Activated CD4-positive, alpha-beta memory T cell treated with anti-CD3 and anti-CD28 coated beads for 36 hours (primary cell): ENCODE measurements at regions not wholly inside any gene's neighbourhood (a gene's known extent, or its start where the extent isn't known, plus 50 kb on each side); places are given as distances from the start of the nearest gene placed in this dataset.

Experiments used
- CTCF ChIA-PET: fragments of 350-600 bp; sonication (Branson Sonifier 250); formaldehyde crosslinking; loops from one replicate; lab custom pipeline; 2021; ENCODE audit warnings: antibody characterized with exemption, inconsistent platforms; lab: Charles Lee
- POLR2A ChIA-PET: fragments of 350-600 bp; sonication (Branson Sonifier 250); formaldehyde crosslinking; loops from one replicate; lab custom pipeline; 2021; ENCODE audit warnings: antibody characterized with exemption; lab: Charles Lee
- DNase-seq: peaks from one replicate; pipeline ENCODE4 v3.0.0-alpha.2; 2020
- H3K27ac Mint-ChIP-seq: one replicate; pipeline ENCODE4 v1.8.0; 2021; ENCODE audit warnings: mixed read lengths
- H3K27me3 Mint-ChIP-seq: one replicate; pipeline ENCODE4 v1.8.0; 2021; ENCODE audit warnings: mixed read lengths
- H3K36me3 Mint-ChIP-seq: one replicate; pipeline ENCODE4 v1.8.0; 2021; ENCODE audit warnings: mixed read lengths
- H3K4me1 Mint-ChIP-seq: one replicate; pipeline ENCODE4 v1.8.0; 2021; ENCODE audit warnings: low read depth, mixed read lengths
- H3K4me3 Mint-ChIP-seq: one replicate; pipeline ENCODE4 v1.8.0; 2021; ENCODE audit warnings: mild to moderate bottlenecking, mixed read lengths
- H3K9me3 Mint-ChIP-seq: one replicate; pipeline ENCODE4 v1.8.0; 2021; ENCODE audit warnings: mixed read lengths
- intact Hi-C: fragments of 100-400 bp; cut with micrococcal nuclease; formaldehyde crosslinking; loops from one replicate; pipeline ENCODE4 v1.15.1; 2023

DNA sequence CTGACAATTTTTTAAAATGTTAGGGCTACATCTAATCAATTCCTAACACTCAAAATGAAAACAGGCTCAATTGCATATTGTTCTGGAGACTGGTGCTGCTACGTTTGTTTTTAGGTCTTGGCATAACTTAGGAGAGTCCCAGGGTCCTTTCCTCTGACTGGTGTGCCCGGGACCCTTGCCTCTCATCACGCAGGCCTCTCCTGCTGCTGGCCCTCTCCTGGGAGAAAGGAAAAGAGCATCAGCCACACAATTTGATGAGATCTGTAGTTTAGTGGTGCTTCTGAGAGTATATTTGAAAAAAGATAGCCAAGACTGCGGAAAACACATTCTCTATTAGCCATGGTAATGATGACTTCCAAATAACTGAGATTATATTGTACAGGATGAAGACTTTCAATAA, 380.0 kb downstream of the KLF12 start:
- H3K4me1 Mint-ChIP-seq: peaks cover 26% of the 10 kb centered on the region
- H3K9me3 Mint-ChIP-seq: no peaks in the 10 kb centered on the region
- CTCF ChIA-PET: interaction anchor here (1.0 to 2.5 kb wide), 2 partner anchors 8 to 533 kb away, joined by 3 to 19 read pairs; no protein-coding TSS in a partner anchor
- POLR2A ChIA-PET: interaction anchor here (0.7 kb wide), 1 partner anchor 27 kb away, joined by 7 read pairs; no protein-coding TSS in a partner anchor
- peaks cover 15% of the 10 kb centered on the region for H3K36me3 Mint-ChIP-seq
- no peak for DNase-seq
- no peak overlapping the region for H3K4me3 Mint-ChIP-seq
- intact Hi-C loops: loop anchor here (1.0 to 10.0 kb wide), 2 partner anchors 533 to 1461 kb away; no protein-coding TSS in a partner anchor
- H3K27ac Mint-ChIP-seq: no peak overlapping the region
- H3K27me3 Mint-ChIP-seq: no peaks in the 10 kb centered on the region

DNA sequence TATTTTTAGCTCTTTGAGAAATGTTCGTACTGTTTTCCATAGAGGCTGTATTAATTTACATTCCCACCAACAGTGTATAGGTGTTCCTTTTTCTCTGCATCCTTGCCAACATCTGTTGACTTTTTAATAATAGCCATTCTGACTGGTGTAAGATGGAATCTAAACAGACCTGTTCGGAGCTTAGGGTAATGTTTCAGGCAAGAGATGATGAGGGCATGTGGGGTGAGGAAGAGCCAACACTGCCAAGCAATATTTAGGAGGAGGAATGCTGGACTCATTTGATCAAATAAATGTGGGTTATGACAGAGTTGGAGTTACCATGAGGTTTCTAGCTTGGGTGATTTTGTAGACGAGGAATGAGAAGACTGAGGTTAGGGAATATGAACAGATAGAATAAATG, 382.9 kb downstream of the KLF12 start:
- H3K4me1 Mint-ChIP-seq: peaks cover 10% of the 10 kb centered on the region
- no peak for DNase-seq
- POLR2A ChIA-PET: no interaction called here
- no peaks in the 10 kb centered on the region for H3K9me3 Mint-ChIP-seq
- H3K27ac Mint-ChIP-seq: no peak overlapping the region
- CTCF ChIA-PET: interaction anchor here (1.0 kb wide), 1 partner anchor 1468 kb away, joined by 4 read pairs; no protein-coding TSS in a partner anchor
- H3K27me3 Mint-ChIP-seq: no peaks in the 10 kb centered on the region
- peaks cover 25% of the 10 kb centered on the region for H3K36me3 Mint-ChIP-seq
- intact Hi-C loops: loop anchor here (10.0 kb wide), 1 partner anchor 1464 kb away; no protein-coding TSS in a partner anchor
- no peak overlapping the region for H3K4me3 Mint-ChIP-seq

DNA sequence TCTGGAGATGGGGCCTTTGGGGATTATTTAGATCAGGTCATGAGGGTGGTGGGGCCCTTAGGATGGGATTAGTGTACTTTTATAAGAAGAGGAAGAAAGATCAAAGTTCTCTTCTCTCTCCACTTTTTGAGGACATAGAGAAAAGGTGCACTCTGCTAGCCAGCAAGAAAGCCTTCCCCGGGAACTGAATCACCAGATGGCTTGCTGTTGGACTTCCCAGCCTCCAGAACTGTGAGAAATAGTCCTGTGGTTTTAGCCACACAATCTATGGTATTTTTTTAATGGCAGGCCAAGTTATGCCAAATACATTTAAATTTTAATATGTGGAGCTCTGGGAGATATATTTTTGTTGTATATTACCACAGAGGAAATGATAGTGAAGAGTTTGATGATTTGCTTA, 385.8 kb downstream of the KLF12 start:
- no peak for DNase-seq
- Mint-ChIP-seq H3K4me1 (peaks cover 22% of the 10 kb centered on the region), H3K4me3 (no peak overlapping the region), H3K36me3 (peaks cover 25% of the 10 kb centered on the region), H3K27ac (no peak overlapping the region), H3K9me3 (no peaks in the 10 kb centered on the region), H3K27me3 (no peaks in the 10 kb centered on the region)
- ChIA-PET CTCF (interaction anchor here (1.4 kb wide), 1 partner anchor 9 kb away, joined by 3 read pairs; no protein-coding TSS in a partner anchor), POLR2A (no interaction called here)
- intact Hi-C loops: no loop called here

DNA sequence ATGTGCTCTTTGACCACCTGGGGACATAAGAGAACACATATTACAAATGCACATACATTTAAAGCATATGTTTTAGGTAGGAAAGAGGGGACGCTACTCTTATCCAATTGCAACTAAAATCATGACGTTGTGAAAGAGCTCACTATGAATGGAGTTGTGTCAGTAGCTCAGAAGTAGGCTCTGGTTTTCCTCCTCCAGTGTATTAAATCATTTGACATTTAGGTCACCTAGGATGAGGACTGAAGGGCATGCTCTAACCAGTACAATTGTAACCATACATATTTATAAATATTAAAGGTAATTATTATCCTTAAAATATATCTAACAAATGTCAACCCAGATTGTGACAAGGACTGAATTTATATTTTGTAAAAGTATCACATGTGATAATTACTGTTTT, 389.0 kb downstream of the KLF12 start:
- H3K4me3 Mint-ChIP-seq: no peak overlapping the region
- no peak overlapping the region for H3K27ac Mint-ChIP-seq
- POLR2A ChIA-PET: no interaction called here
- peaks cover 43% of the 10 kb centered on the region for H3K4me1 Mint-ChIP-seq
- no peaks in the 10 kb centered on the region for H3K9me3 Mint-ChIP-seq
- intact Hi-C loops: no loop called here
- no peak for DNase-seq
- peaks cover 17% of the 10 kb centered on the region for H3K36me3 Mint-ChIP-seq
- H3K27me3 Mint-ChIP-seq: no peaks in the 10 kb centered on the region
- CTCF ChIA-PET: no interaction called here

DNA sequence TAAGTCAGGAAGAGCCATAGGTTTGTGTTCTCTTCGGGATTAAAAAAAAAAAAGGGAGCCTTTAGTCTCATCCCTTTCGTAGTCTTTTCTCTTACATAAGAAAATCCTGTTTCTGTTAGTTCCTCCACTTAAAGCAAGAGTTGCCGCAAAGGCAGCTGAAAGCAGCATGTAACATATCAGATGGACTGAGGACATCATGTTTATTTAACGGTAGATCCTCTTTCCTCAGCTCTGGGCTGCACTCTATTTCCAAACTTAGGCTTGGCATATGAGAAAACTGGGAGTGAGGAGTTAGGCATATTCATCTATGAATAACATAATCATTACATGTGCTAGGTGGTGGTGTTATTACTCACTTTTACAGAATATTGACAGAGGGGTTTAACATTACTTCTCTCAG, 391.2 kb downstream of the KLF12 start:
- ChIA-PET POLR2A (no interaction called here), CTCF (no interaction called here)
- Mint-ChIP-seq H3K27ac (no peak overlapping the region), H3K27me3 (no peaks in the 10 kb centered on the region), H3K4me1 (peaks cover 43% of the 10 kb centered on the region), H3K4me3 (no peak overlapping the region), H3K9me3 (no peaks in the 10 kb centered on the region), H3K36me3 (no peaks in the 10 kb centered on the region)
- intact Hi-C loops: no loop called here
- DNase-seq: no peak

DNA sequence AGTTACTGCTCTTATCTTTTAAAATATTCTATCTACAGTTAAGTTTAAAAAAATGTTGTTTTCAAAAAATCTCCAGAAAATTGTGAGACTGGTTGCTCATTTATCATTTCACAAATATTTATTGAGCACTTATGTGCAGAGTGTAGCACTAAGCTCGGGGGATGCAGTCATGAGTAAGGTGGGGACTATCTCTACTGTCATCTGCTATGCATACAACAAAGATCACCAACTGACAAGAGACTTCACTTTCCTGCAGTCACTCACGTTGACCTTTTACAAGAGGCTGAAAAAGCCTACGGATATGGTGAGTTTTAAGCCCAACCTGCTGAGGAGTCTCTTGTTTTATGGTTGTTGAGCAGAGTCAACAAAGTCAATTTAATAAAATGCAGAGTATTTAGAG, 392.5 kb downstream of the KLF12 start:
- no peaks in the 10 kb centered on the region for H3K9me3 Mint-ChIP-seq
- POLR2A ChIA-PET: no interaction called here
- CTCF ChIA-PET: no interaction called here
- peaks cover 40% of the 10 kb centered on the region for H3K4me1 Mint-ChIP-seq
- intact Hi-C loops: no loop called here
- no peak overlapping the region for H3K4me3 Mint-ChIP-seq
- no peaks in the 10 kb centered on the region for H3K36me3 Mint-ChIP-seq
- no peak for DNase-seq
- H3K27me3 Mint-ChIP-seq: no peaks in the 10 kb centered on the region
- H3K27ac Mint-ChIP-seq: no peak overlapping the region

DNA sequence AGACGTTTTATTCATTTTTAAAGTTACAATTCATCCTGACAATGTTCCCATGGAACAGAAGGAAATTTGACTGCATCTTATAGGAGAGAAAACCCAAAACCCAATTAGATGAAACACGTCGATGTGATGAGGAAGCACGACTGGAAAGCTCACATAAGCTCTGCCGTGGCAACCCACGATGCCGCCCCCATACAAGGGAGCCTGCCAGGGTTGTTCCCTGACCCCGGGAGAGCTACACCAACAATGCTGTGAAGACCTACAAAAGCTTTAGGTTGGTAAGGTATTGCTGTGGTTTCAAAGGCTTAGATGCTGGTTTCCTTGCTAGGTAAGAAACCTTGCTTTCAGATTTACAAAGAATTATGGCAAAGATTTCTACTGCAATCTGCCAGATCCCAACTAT, 393.1 kb downstream of the KLF12 start:
- no peaks in the 10 kb centered on the region for H3K9me3 Mint-ChIP-seq
- H3K36me3 Mint-ChIP-seq: no peaks in the 10 kb centered on the region
- ChIA-PET POLR2A (no interaction called here), CTCF (no interaction called here)
- DNase-seq: peak; percentile 14
- intact Hi-C loops: no loop called here
- no peak overlapping the region for H3K27ac Mint-ChIP-seq
- peaks cover 39% of the 10 kb centered on the region for H3K4me1 Mint-ChIP-seq
- H3K27me3 Mint-ChIP-seq: no peaks in the 10 kb centered on the region
- no peak overlapping the region for H3K4me3 Mint-ChIP-seq

DNA sequence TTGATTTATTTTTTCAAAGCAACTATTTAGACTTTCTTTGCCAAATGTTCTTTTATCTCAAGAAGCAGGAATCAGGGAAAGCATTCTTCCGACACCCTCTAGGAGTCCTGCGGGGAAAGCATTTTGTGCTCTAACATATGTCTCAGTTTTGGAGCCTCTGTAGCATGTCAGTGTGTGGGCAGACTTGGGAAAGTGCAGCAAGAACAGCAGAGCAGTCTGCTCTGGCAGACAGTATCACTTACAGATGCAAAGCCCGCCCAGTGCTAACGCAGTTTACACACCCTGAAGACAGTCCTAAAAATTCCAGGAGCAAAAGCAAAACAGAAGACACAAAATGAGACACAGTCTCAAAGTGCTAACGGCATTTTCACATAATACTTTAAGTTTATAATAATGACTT, 393.5 kb downstream of the KLF12 start:
- intact Hi-C loops: no loop called here
- DNase-seq: no peak
- Mint-ChIP-seq H3K4me1 (peaks cover 35% of the 10 kb centered on the region), H3K4me3 (no peak overlapping the region), H3K36me3 (no peaks in the 10 kb centered on the region), H3K27ac (no peak overlapping the region), H3K27me3 (no peaks in the 10 kb centered on the region), H3K9me3 (no peaks in the 10 kb centered on the region)
- CTCF ChIA-PET: no interaction called here
- POLR2A ChIA-PET: no interaction called here

DNA sequence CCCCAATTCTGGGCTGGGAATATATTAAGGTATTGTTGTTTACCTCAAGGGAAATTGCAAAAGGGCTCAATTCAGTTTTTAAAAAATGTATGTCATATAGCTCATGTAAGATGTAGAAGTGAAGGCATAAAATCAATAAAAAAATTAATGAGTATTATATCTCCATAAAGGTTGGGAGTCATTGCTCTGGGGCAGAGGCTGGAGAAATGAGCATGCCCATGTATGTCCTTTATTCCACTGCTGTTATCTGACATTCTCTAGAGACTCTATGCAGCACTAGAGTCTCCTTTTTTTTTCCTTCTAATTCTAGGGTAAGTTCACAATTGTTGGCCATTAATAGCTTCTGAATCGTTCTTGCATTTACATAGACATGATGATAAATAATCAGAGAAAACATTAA, 394.8 kb downstream of the KLF12 start:
- Mint-ChIP-seq H3K36me3 (peaks cover 2% of the 10 kb centered on the region), H3K9me3 (no peaks in the 10 kb centered on the region), H3K4me3 (no peak overlapping the region), H3K27ac (no peak overlapping the region), H3K4me1 (peaks cover 32% of the 10 kb centered on the region), H3K27me3 (no peaks in the 10 kb centered on the region)
- no peak for DNase-seq
- CTCF ChIA-PET: interaction anchor here (0.6 kb wide), 1 partner anchor 14 kb away, joined by 3 read pairs; no protein-coding TSS in a partner anchor
- POLR2A ChIA-PET: no interaction called here
- intact Hi-C loops: no loop called here

DNA sequence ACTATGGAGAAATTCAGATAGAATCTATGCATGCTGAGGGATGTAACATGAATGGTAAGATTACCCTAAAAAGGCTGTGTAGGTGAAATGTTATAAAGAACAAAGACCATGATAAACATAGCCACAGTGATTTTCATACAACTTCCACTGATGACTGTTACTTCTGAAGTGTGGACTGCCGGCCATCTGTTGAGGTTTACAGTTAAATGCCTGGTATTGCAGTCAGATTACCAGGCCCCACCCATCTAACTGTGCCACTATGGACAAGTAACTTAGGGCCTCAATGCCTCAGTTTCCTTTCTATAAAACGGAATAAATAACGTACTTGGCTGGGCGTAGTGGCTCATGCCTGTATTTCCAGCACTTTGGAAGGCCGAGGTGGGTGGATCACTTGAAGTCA, 395.6 kb downstream of the KLF12 start:
- ChIA-PET CTCF (no interaction called here), POLR2A (no interaction called here)
- Mint-ChIP-seq H3K4me1 (peaks cover 27% of the 10 kb centered on the region), H3K9me3 (no peaks in the 10 kb centered on the region), H3K27me3 (no peaks in the 10 kb centered on the region), H3K36me3 (peaks cover 2% of the 10 kb centered on the region), H3K4me3 (no peak overlapping the region), H3K27ac (no peak overlapping the region)
- intact Hi-C loops: no loop called here
- DNase-seq: no peak

DNA sequence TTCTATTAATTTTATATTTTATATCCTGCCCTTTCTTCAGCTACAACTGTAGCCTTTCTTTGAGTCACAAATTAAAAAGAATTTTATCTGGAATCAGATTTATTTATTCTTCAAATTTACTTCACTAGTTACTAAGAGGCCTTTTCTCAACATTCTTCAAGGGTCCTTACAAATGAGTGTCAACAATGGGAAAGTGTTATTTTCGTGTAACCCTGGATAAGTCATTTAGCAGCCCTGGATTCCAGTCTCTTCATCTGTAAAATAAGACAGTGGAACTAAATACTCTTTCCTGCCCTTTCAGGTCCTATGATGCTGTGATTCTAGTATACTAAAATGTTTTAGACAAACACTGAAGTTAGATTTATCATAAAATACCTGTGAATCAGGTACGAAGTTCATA, 397.0 kb downstream of the KLF12 start:
- POLR2A ChIA-PET: no interaction called here
- intact Hi-C loops: no loop called here

DNA sequence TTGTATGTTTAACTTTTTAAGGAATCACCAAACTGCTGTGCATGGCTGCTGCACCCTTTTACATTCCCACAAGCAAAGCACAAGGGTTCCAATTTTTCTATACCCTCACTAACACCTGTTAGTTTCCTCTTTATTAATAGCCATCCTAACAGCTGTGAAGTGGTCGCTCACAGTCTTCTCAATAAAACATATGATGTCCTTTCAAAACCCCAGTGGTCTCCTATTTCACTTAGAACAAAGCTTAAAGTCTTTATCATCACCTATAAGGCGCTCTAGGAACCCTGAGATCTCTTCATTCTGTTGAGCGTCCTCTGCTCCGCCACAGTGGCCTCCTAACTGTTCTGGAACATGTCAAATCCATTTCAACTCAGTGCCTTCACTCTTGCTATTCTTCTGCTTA, 400.5 kb downstream of the KLF12 start:
- peaks cover 11% of the 10 kb centered on the region for H3K36me3 Mint-ChIP-seq
- no peaks in the 10 kb centered on the region for H3K9me3 Mint-ChIP-seq
- intact Hi-C loops: no loop called here
- peaks cover 13% of the 10 kb centered on the region for H3K4me1 Mint-ChIP-seq
- ChIA-PET CTCF (no interaction called here), POLR2A (no interaction called here)
- H3K4me3 Mint-ChIP-seq: no peak overlapping the region
- no peak for DNase-seq
- H3K27me3 Mint-ChIP-seq: no peaks in the 10 kb centered on the region
- no peak overlapping the region for H3K27ac Mint-ChIP-seq

More for the DNA sequence above, 397.0 kb downstream of the KLF12 start:
- Mint-ChIP-seq H3K27ac (no peak overlapping the region), H3K36me3 (peaks cover 2% of the 10 kb centered on the region), H3K27me3 (no peaks in the 10 kb centered on the region), H3K4me3 (no peak overlapping the region), H3K4me1 (peaks cover 23% of the 10 kb centered on the region), H3K9me3 (no peaks in the 10 kb centered on the region)
- CTCF ChIA-PET: interaction anchor here (1.0 kb wide), 1 partner anchor 13 kb away, joined by 3 read pairs; no protein-coding TSS in a partner anchor
- DNase-seq: no peak

DNA sequence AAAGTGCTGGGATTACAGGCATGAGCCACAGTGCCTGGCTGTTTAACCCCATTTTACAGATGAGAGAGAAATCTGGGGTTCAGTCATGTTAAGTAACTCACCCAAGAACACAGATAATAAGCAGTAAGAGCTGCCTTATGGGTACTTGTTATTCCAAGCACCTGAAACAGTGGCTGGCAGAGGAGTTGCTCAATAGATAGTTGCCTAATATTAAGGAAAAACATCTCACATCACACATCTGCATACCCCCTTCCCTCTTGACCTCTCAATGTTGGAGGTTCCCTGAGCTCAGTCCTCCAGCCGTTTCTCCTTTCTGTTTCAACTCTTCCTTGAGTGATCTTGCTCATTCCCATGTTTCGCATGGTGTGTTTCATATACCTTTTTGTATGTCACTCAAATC, 401.9 kb downstream of the KLF12 start:
- H3K27me3 Mint-ChIP-seq: no peaks in the 10 kb centered on the region
- no peak overlapping the region for H3K27ac Mint-ChIP-seq
- no peak overlapping the region for H3K4me3 Mint-ChIP-seq
- intact Hi-C loops: no loop called here
- peaks cover 13% of the 10 kb centered on the region for H3K4me1 Mint-ChIP-seq
- peaks cover 20% of the 10 kb centered on the region for H3K36me3 Mint-ChIP-seq
- CTCF ChIA-PET: no interaction called here
- H3K9me3 Mint-ChIP-seq: no peaks in the 10 kb centered on the region
- DNase-seq: no peak
- POLR2A ChIA-PET: no interaction called here
